ENCODE measurements at regions not wholly inside any gene's neighbourhood (a gene's known extent, or its start where the extent isn't known, plus 50 kb on each side); places are given as distances from the start of the nearest gene placed in this dataset.

- no peak for TF ChIP-seq CTCF (IDR thresholded peaks at IDR 0.05; ENCODE audit: insufficient read depth, low read depth, low read length, missing control alignments)
- H3K4me3 ChIP-seq (ENCODE audit: low read length), result no peak overlapping the region
- no peak for DNase-seq (ENCODE audit: low read depth)
Observed at GRCh38 chr6:86856379-86856778, 80.9 kb upstream of the HTR1E start.

GRCh38 chr6:86848986-86849385 is 88.3 kb upstream of the HTR1E start:
- no peak for TF ChIP-seq CTCF (IDR thresholded peaks at IDR 0.05; ENCODE audit: insufficient read depth, low read depth, low read length, missing control alignments)
- no peak for DNase-seq (ENCODE audit: low read depth)
- H3K4me3 ChIP-seq (ENCODE audit: low read length), result no peak overlapping the region

- no peak for DNase-seq (ENCODE audit: low read depth)
- TF ChIP-seq CTCF (IDR thresholded peaks at IDR 0.05; ENCODE audit: insufficient read depth, low read depth, low read length, missing control alignments), result no peak
- H3K4me3 ChIP-seq (ENCODE audit: low read length), result no peak overlapping the region
Observed at GRCh38 chr6:86832686-86833085, 104.6 kb upstream of the HTR1E start.

- no peak overlapping the region for H3K4me3 ChIP-seq (ENCODE audit: low read length)
- DNase-seq (ENCODE audit: low read depth), result no peak
- TF ChIP-seq CTCF (IDR thresholded peaks at IDR 0.05; ENCODE audit: insufficient read depth, low read depth, low read length, missing control alignments), result no peak
Observed at GRCh38 chr6:86825436-86825835, 111.9 kb upstream of the HTR1E start.

- TF ChIP-seq CTCF (IDR thresholded peaks at IDR 0.05; ENCODE audit: insufficient read depth, low read depth, low read length, missing control alignments), result no peak
- no peak overlapping the region for H3K4me3 ChIP-seq (ENCODE audit: low read length)
- DNase-seq (ENCODE audit: low read depth), result no peak
Observed at GRCh38 chr6:86822747-86823146, 114.6 kb upstream of the HTR1E start.

GRCh38 chr6:86820750-86821149 is 116.6 kb upstream of the HTR1E start:
- H3K4me3 ChIP-seq (ENCODE audit: low read length), result no peak overlapping the region
- TF ChIP-seq CTCF (IDR thresholded peaks at IDR 0.05; ENCODE audit: insufficient read depth, low read depth, low read length, missing control alignments), result no peak
- DNase-seq (ENCODE audit: low read depth), result no peak

- H3K4me3 ChIP-seq (ENCODE audit: low read length), result no peak overlapping the region
- DNase-seq (ENCODE audit: low read depth), result no peak
- no peak for TF ChIP-seq CTCF (IDR thresholded peaks at IDR 0.05; ENCODE audit: insufficient read depth, low read depth, low read length, missing control alignments)
Observed at GRCh38 chr6:86793649-86794048, 143.7 kb upstream of the HTR1E start.

Data from epithelial cell of esophagus (primary cell).